T-helper 2 cell treated with Interferon-gamma antibody and Interleukin-4, amounts not matched to agents 100 ng/mL and 5 ng/mL, for 36 hours (primary cell): ENCODE measurements at regions not wholly inside any gene's neighbourhood (a gene's known extent, or its start where the extent isn't known, plus 50 kb on each side); places are given as distances from the start of the nearest gene placed in this dataset.

ENCODE experiments used
- intact Hi-C: fragments of 100-400 bp; cut with micrococcal nuclease; formaldehyde crosslinking; loops from one replicate; pipeline ENCODE4 v1.15.1; 2023

- intact Hi-C loops, result no loop called here
These were observed 73.3 kb upstream of the C1orf87 start for GRCh38 chr1:60146884-60147283.

DNA sequence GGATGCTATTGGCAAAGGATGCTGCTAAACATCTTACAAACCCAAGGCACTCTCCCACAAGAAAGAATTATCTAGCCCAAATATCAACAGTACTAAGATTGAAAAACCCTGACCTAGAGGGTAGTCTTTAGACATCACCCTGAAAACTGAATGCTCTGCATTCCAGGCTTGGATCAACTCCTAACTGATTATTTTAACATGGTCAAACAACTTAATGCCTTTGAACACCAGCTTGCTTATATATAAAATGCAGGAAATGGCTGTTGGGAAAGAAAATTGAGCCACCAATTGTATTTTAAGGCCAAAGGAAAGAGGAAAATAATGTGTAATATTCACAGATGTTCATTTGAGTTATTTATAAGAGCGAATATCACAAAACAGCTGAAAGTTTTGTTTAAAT, 72.2 kb upstream of the C1orf87 start:
- intact Hi-C loops, result no loop called here

GRCh38 chr1:60141743-60142142, 68.2 kb upstream of the C1orf87 start:
- intact Hi-C loops, result no loop called here

DNA sequence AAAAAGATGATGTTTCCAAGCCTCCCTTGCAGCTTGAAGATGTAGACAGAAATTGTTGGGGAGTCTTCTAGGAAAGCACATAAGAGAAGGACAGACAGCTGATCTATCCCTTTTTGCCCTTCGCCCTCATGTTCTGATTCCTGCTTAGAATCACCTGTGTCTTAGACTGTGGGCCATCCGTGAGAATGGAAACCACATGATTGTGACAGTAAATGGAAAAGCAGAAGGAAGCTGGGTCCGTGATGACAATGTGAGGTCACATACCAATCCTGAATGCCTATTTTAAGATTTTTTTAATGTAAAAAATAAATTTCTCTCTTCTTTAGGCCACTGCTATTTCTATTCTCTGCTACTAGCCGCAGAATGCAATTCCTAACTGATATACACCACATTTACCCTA, 67.7 kb upstream of the C1orf87 start:
- intact Hi-C loops, result no loop called here

DNA sequence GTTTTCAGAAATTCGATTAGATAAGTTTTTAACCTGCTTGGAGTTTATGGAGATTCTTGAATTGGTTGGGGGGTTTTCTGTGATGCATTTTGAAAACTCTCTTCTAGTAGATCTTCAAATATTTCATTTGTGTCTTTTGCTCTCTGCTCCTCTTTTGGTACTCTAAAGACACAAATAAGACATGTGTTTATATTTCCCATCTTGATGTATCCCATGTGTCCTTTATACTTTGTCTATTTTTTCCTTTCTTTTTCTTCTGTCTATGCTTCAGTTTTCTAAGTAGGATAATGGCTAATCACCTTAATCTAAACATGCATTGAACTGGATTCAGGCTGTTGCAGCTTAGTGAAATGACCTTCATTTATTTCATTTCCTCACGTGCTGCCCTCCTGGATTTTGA, 63.8 kb upstream of the C1orf87 start:
- intact Hi-C loops, result no loop called here

GRCh38 chr1:60136395-60136794, 62.8 kb upstream of the C1orf87 start:
- intact Hi-C loops, result no loop called here

- intact Hi-C loops, result no loop called here
These were observed 61.1 kb upstream of the C1orf87 start for GRCh38 chr1:60134716-60135115.

DNA sequence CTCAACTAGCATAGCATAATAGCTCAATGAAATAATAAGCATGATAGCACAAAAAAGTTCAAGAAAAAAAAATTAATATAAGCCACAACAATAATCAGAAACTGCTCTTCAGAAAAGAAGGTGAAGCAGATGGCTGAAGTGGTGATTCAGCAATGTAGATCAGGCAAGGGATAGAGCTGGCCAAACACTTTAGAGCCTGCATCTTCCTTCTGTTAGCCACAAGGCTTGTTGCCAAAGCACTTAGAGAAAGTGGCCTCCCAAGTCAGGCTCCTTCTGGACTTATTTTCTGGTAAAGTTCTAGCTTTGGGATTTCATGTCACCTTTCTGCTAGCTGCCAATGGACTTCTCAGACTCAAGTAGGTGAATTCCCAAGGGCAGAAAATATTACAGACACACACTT, 60.3 kb upstream of the C1orf87 start:
- intact Hi-C loops, result no loop called here

DNA sequence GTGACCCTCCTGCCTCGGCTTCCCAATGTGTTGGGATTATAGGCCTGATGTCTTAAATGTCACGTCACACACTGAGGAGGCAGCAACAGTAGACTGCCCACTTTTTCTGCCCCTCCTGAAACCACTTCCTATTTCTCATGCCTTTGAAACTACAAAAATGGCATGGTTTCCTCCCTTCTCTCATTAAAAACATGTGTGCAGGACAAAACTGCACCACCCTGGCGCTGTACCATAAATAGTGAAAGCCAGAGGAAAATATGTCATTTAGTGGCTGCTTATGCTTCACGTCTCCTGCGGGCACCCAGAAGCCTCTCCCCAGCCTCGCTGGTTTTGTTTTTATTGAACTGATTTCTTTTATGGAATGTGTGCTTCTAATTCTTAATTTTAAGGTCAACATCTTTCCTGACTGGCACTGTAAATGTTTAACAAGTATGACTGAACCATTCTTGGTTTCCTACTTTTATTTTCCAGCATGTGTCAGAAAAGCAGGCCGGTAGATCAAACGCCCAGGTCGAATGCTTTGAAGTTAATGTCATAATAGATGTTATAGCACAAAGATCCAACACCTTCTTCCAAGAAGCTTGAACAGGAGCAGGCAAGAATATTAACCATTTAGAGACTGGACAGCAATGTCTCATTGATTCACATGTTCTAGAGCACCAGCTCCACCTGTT, 59.6 kb upstream of the C1orf87 start:
- intact Hi-C loops, result no loop called here

DNA sequence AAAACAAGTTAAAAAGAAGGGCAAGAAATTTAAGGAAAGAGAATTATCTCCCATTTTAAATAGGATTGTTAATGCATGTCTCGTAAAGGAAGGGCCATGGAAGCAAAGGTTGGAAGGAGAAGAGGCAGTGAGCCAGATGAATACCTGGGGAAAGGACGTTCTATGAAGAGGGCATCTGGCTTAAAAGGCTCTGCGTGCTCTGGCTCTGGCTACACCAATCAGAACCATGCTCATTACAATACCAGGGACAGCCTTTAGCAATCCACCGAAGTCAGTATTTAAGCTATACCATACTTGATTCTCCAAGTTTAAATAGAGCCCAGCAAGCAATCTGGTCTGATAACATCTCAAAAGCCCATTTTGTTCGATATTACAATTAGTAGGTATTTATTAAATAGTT, 58.5 kb upstream of the C1orf87 start:
- intact Hi-C loops, result no loop called here

DNA sequence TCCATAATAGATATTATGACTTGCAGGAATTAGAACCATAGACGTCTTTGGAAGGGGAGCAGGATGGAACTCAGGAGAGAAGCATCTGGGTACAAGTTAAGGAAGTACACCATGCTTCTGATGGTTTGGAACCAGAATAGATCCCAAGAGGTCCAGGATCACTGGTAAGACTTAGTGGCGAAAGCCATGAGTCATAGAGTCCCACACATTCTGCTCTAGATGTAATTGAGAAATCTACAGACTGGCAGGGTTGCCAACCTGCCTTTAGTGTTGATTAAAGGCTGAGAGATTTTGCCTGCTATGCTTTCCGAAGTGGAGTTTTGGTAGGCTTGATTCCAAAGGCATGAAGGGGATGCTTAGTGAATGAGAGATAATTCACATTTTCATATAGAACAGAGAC, 57.1 kb upstream of the C1orf87 start:
- intact Hi-C loops, result no loop called here

DNA sequence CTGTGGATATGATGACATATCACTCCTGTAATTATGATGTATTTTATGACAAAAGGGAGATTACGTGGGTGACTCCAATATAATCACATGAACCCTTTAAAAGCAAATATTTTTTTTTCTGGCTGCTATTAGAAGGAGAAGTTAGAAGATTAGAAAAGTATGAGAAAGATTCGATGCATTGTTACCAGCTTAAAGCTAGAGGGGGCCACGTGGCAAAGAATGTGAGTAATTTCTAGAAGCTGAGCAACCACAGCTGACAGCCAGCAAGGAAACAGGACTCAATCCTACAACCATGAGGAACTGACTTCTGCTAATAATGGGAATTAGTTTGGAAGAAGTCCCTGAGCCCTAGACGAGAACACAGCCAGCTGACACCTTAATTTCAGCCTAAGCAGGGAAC, 56.3 kb upstream of the C1orf87 start:
- intact Hi-C loops, result no loop called here

- intact Hi-C loops, result no loop called here
These were observed 53.2 kb upstream of the C1orf87 start for GRCh38 chr1:60126723-60127122.
